Stimulated activated CD4-positive, alpha-beta T cell treated with anti-CD3 and anti-CD28 coated beads, Interleukin-15, amount 100 ng/mL, for 24 hours (primary cell): ENCODE measurements at regions not wholly inside any gene's neighbourhood (a gene's known extent, or its start where the extent isn't known, plus 50 kb on each side); places are given as distances from the start of the nearest gene placed in this dataset.

Experiments
- DNase-seq: peaks from one replicate; pipeline ENCODE4 v3.0.0-alpha.2; 2020

GRCh38 chr10:21315645-21316220 lies 209.7 kb downstream of the SKIDA1 start:
- no peak for DNase-seq

GRCh38 chr10:21314906-21315644 lies 210.4 kb downstream of the SKIDA1 start:
- DNase-seq: no peak

GRCh38 chr10:21314111-21314626 lies 211.3 kb downstream of the SKIDA1 start:
- no peak for DNase-seq

DNA sequence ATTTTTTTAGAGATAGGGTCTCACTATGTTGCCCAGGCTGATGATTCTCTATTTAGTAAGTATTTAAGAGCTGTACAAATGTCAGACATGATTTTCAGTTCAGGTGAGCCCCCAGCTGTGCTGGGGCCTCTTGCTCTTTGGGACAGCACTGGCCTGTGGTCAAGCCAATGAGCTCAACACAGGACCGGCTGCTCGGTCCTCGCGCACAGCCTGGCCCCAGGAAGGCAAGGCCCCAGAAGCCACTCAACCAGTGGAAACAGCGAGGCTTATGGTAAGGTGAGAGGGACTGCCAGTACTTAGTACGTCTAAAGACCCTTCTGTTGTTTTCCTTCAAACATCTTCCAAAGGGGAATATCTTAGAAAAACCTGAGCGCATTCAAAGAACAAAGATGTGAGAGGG lies 211.8 kb downstream of the SKIDA1 start:
- DNase-seq: no peak

GRCh38 chr10:21311426-21311825 lies 214.1 kb downstream of the SKIDA1 start:
- DNase-seq: no peak

GRCh38 chr10:21309427-21309826 lies 216.1 kb downstream of the SKIDA1 start:
- no peak for DNase-seq

DNA sequence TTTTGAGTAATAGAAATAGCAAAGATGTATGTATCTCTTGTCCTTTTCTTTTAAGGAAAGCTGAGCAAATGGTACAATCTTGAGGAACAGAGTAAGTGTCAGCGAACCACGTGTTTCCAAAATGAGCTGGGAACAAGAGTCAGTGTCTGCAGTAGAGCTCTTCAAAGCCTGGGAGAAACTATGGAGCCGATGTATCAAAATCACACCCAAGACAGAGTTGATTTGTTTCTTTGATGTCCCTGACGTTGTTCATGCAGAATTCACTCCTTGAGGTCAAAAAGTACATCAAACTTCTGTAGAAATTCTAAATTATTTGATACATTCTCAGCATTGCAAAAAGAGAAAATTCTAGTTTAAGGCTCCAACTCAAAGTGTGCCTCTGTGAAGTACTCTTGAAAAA lies 216.5 kb downstream of the SKIDA1 start:
- no peak for DNase-seq

DNA sequence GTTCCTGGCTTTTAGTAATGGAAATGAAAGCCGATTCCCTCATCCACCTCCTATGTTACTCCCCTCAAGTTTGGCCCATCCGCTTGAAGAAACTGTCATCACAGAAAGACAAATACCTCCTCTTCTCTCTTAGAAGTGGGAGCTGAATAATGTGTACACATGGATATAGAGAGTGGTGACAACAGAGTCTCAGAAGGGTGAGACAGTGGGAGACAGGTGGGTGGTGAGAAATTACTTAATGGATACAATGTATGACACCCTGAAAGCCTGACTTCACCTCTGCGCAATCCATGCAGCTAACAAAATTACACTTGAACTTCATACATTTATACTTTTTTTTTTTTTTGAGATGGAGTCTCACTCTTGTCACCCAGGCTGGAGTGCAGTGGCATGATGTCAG lies 217.5 kb downstream of the SKIDA1 start:
- no peak for DNase-seq

GRCh38 chr10:21304608-21305007 lies 220.9 kb downstream of the SKIDA1 start:
- DNase-seq: no peak

DNA sequence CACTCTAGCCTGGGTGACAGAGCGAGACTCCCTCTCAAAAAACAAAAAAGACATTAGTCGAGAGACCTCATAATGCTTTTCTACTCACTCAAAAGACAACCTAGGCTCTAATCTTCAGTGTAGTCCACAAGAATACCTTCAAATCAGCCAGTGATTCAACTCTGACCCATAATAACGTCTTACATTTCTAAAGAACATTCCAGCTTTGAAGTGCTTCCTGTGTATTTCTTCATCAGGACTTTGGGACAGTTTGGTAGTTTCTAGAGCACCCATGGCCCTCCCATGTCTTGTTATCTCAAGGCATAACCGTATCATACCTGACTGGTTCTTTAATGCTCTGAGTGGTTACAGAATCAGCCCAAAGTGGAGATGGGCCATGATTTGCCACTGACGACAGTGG lies 221.3 kb downstream of the SKIDA1 start:
- no peak for DNase-seq

GRCh38 chr10:21300551-21300950 lies 224.9 kb downstream of the SKIDA1 start:
- no peak for DNase-seq

- DNase-seq: no peak
Measured at GRCh38 chr10:21299330-21299729, 226.2 kb downstream of the SKIDA1 start.

GRCh38 chr10:21298701-21299100 lies 226.8 kb downstream of the SKIDA1 start:
- no peak for DNase-seq

- DNase-seq: no peak
Measured at GRCh38 chr10:21297603-21298383, 227.7 kb downstream of the SKIDA1 start.

GRCh38 chr10:21296575-21297355 lies 228.7 kb downstream of the SKIDA1 start:
- DNase-seq: no peak

- DNase-seq: no peak
Measured at GRCh38 chr10:21293518-21294356, 231.7 kb downstream of the SKIDA1 start.

DNA sequence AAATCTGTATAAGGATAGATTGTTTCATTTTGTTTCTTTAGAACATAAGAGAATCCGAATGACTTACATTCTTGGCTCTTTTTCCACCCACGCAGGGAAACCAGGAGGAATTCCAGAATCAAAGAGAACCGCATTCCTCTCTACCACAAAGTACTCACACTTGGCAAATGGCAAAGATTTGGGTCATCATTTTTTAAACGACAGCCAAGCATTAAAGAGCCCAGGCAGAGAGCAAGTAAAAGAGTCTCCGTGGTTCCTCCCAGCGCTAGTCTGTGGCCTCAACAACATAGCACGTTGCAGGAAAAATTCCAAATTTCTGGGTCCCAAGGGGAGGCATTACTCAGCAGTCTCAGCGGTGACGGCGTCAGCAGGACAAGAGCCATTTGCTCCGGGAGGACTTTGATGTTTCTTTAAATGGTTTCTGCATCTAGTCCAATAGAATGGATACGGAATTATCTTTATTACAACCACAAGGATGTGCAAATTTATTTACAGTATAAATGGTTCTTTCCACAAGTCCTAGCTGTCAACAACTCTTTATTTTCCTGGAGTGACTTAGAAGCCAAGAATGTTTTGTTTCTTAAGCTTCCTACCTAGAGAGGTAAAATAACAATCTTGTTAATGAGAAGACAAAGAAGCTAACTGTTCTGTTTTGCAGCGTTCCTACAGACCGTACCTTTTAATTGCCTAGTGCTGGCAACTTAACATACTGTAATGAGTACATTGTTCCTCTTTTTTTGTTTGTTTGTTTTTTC lies 232.5 kb downstream of the SKIDA1 start:
- DNase-seq: no peak

DNA sequence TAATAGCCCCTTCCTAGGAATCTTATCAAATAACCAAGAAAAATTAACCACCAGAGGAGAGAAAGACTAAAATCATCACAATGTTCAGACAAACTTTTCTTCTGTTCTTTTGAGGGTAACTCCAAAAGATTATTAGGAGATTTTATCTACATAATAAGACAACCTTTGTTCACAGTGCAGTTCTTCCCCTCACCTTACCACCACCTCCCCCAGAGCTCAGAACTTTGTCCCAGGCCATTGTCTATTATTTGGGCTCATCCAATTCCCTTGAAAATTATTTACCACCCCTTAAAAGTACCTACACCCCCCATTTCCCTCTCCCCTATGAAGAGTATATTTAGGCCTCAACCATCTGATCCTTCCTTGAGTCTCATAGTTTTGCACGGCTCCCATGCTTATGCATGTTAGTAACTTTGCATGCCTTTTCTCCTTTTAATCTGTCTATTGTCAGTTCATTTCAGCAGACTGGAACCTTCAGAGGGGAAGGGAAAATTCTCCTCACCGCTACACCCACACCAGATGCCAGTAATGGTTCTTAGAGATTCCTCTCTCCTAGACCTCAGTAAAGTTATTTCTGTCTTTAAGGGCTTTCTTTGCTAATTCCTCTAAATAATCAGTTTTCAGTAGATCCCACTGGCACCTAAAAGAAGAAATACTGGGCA lies 234.9 kb downstream of the SKIDA1 start:
- DNase-seq: no peak

GRCh38 chr10:21289961-21290360 lies 235.5 kb downstream of the SKIDA1 start:
- no peak for DNase-seq

- DNase-seq: no peak
Measured at GRCh38 chr10:21289271-21289670, 236.2 kb downstream of the SKIDA1 start.
